ENCODE measurements at regions not wholly inside any gene's neighbourhood (a gene's known extent, or its start where the extent isn't known, plus 50 kb on each side); places are given as distances from the start of the nearest gene placed in this dataset.
"Not testable (repeated sequence)": the region's sequence is repeated elsewhere in the genome, so short reads cannot be mapped to it uniquely, and the experiment has no call there.

DNA sequence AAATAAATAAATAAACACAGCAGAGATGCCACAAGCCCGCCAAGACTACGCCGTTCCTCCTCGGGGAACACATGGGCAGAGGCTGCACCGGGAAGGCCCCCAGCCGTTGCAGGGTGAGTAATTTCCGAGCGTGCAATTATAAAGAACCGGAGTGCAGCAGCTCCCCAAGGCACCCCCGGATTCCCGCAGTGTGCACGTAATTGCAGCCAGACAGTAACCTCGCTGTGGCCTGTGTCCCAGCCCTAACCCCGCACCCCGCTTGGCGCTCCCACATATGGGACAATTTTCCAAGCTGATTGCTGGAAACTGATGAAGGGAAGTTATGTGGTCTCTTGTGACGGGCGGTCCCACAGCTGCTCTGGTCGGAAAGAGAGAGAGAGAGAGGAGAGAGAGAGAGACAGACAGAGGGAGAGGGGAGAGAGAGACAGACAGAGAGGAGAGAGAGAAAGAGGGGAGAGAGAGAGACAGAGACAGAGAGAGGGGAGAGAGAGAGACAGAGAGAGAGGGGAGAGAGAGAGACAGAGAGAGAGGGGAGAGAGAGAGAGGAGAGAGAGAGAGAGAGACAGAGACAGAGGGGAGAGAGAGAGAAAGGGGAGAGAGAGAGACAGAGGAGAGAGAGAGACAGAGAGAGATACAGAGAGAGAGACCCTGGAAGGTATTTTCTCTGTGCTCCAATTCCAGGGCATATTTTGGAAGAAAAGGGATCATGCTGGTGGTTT, 275.4 kb downstream of the SHOX start:
- 56% methylated on average over 16 of the region's 19 CpGs for WGBS (ENCODE audit: insufficient coverage)
- Histone ChIP-seq H3K4me3 (ENCODE audit: low read depth, low read length) (no peak overlapping the region), H3K36me3 (ENCODE audit: control insufficient read depth, insufficient read depth, low read length) (no peaks in the 10 kb centered on the region), H3K27me3 (ENCODE audit: control insufficient read depth, insufficient read depth, low read length) (no peaks in the 10 kb centered on the region), H3K9me3 (ENCODE audit: control insufficient read depth, insufficient read depth, low read length) (no peaks in the 10 kb centered on the region), H3K27ac (ENCODE audit: low read depth, low read length) (no peak overlapping the region), H3K4me1 (ENCODE audit: control insufficient read depth, insufficient read depth, low read length) (peaks cover 3% of the 10 kb centered on the region)
- DNase-seq (ENCODE audit: low read depth in 4 of 6, low spot score in 6 of 6): no peak

DNA sequence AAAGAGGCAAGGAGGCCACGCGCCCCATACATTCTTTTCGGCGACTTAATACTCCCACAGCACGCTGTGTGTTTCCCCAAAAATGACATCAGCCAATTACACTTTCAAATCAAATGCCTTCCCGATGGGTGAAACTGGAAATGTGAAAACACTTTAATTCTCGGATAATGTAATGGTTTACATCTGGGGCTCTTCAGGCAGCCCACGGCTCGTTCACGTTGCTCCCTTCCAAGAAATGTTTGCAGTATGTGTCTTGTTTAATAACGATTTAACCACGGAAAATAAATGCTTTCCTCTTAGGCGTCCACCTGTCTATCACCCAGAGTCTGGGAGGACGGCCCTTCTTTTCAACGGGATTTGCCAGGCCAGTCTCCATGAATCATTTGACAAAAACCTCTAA, 272.5 kb downstream of the SHOX start:
- DNase-seq (ENCODE audit: low read depth in 4 of 6, low spot score in 6 of 6): no peak
- WGBS (ENCODE audit: insufficient coverage): 96% methylated on average over 5 of the region's 15 CpGs
- no peaks in the 10 kb centered on the region for H3K9me3 ChIP-seq (ENCODE audit: control insufficient read depth, insufficient read depth, low read length)
- no peaks in the 10 kb centered on the region for H3K27me3 ChIP-seq (ENCODE audit: control insufficient read depth, insufficient read depth, low read length)
- no peaks in the 10 kb centered on the region for H3K36me3 ChIP-seq (ENCODE audit: control insufficient read depth, insufficient read depth, low read length)
- no peak overlapping the region for H3K4me3 ChIP-seq (ENCODE audit: low read depth, low read length)
- peaks cover 3% of the 10 kb centered on the region for H3K4me1 ChIP-seq (ENCODE audit: control insufficient read depth, insufficient read depth, low read length)
- H3K27ac ChIP-seq (ENCODE audit: low read depth, low read length): no peak overlapping the region

DNA sequence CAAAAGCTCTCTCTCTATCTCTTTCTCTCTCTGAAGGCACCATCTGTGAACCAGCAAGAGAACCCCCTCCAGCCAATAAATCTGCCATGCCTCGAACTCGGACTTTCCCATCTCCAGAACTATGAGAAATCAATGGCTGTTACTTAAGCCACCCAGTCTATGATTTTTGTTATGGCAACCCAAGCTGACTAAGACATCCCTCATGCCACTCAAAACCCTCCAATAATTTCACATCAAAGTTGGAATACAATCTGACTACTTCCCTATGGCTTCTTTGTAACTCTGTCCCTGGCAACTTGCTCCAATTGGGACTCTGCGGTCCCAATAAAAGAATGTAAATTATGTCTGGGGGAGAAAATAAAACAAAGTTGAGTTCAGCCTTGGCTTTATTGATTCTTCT, 265.7 kb downstream of the SHOX start:
- DNase-seq (ENCODE audit: low read depth in 4 of 6, low spot score in 6 of 6): no peak
- 75% methylated on average over 2 of the region's 3 CpGs for WGBS (ENCODE audit: insufficient coverage)
- H3K27me3 ChIP-seq (ENCODE audit: control insufficient read depth, insufficient read depth, low read length): no peaks in the 10 kb centered on the region
- H3K36me3 ChIP-seq (ENCODE audit: control insufficient read depth, insufficient read depth, low read length): no peaks in the 10 kb centered on the region
- peaks cover 2% of the 10 kb centered on the region for H3K9me3 ChIP-seq (ENCODE audit: control insufficient read depth, insufficient read depth, low read length)
- H3K27ac ChIP-seq (ENCODE audit: low read depth, low read length): no peak overlapping the region
- no peak overlapping the region for H3K4me3 ChIP-seq (ENCODE audit: low read depth, low read length)
- no peaks in the 10 kb centered on the region for H3K4me1 ChIP-seq (ENCODE audit: control insufficient read depth, insufficient read depth, low read length)

DNA sequence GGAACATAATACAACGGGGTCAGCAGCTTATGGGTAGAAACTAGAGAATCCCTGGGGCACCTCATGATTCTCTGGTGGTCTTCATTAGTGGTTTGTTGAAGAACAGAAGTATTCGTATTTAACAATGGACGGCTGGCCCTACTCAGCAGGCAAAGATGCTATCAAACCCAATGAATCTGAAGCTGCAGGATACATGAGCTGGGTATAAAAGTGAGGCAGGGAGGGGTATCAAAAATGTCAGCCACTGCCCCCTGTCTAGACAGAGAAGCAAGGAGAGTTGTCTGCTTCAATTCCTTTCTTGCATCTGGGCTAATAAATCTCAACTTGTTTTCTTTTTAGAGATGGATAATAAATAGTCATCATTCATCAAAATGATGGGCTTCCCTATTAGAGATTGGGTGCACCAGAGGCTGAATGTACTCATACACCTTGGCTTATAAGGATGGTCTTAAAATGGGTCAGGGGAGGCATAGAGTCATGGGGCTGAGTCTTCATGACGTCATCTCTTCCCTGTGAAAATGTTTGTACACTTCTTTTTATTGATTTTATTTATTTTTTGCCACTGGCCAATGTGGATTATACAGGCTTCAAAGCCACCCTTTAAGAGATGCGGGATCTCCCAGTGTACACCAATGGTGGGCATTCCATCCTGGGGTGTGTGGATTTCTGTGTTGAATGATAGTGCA, 259.5 kb downstream of the SHOX start:
- Histone ChIP-seq H3K27me3 (ENCODE audit: control insufficient read depth, insufficient read depth, low read length) (no peaks in the 10 kb centered on the region), H3K4me1 (ENCODE audit: control insufficient read depth, insufficient read depth, low read length) (no peaks in the 10 kb centered on the region), H3K4me3 (ENCODE audit: low read depth, low read length) (no peak overlapping the region), H3K27ac (ENCODE audit: low read depth, low read length) (no peak overlapping the region), H3K9me3 (ENCODE audit: control insufficient read depth, insufficient read depth, low read length) (no peaks in the 10 kb centered on the region), H3K36me3 (ENCODE audit: control insufficient read depth, insufficient read depth, low read length) (no peaks in the 10 kb centered on the region)
- 92% methylated on average over 3 of the region's 5 CpGs for WGBS (ENCODE audit: insufficient coverage)
- no peak for DNase-seq (ENCODE audit: low read depth in 4 of 6, low spot score in 6 of 6)

GRCh38 chrX:887724-888123, 257.1 kb downstream of the SHOX start:
- not testable (repeated sequence) for H3K27me3 ChIP-seq (ENCODE audit: control insufficient read depth, insufficient read depth, low read length); H3K4me1 ChIP-seq (ENCODE audit: control insufficient read depth, insufficient read depth, low read length); H3K27ac ChIP-seq (ENCODE audit: low read depth, low read length); H3K4me3 ChIP-seq (ENCODE audit: low read depth, low read length); H3K36me3 ChIP-seq (ENCODE audit: control insufficient read depth, insufficient read depth, low read length); DNase-seq (ENCODE audit: low read depth in 4 of 6, low spot score in 6 of 6); H3K9me3 ChIP-seq (ENCODE audit: control insufficient read depth, insufficient read depth, low read length)
- WGBS (ENCODE audit: insufficient coverage): 91% methylated on average over 3 of the region's 13 CpGs

DNA sequence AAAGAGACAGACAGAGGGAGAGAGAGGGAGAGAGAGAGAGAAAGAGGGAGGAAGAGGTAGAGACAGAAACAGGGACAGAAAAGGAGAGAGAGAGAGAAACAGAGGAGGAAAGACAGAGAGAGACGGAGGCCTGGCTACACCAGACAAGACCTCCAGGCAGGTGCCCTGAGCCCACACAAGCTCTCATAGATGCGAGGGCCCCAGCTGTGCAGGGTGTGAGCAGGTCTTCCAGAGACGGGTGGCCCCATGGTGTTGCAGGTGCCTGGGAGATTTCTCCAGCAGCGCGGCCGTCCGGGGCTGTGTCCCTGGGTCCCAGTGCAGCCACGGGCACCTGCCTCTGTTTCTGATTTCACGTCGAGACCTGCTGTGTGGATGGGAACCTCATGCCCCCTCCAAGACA, 253.0 kb downstream of the SHOX start:
- WGBS (ENCODE audit: insufficient coverage): 69% methylated on average over 8 of the region's 10 CpGs
- H3K4me3 ChIP-seq (ENCODE audit: low read depth, low read length): no peak overlapping the region
- H3K27me3 ChIP-seq (ENCODE audit: control insufficient read depth, insufficient read depth, low read length): no peaks in the 10 kb centered on the region
- no peaks in the 10 kb centered on the region for H3K9me3 ChIP-seq (ENCODE audit: control insufficient read depth, insufficient read depth, low read length)
- H3K36me3 ChIP-seq (ENCODE audit: control insufficient read depth, insufficient read depth, low read length): no peaks in the 10 kb centered on the region
- no peaks in the 10 kb centered on the region for H3K4me1 ChIP-seq (ENCODE audit: control insufficient read depth, insufficient read depth, low read length)
- DNase-seq (ENCODE audit: low read depth in 4 of 6, low spot score in 6 of 6): no peak
- no peak overlapping the region for H3K27ac ChIP-seq (ENCODE audit: low read depth, low read length)

- H3K4me3 ChIP-seq (ENCODE audit: low read depth, low read length); H3K36me3 ChIP-seq (ENCODE audit: control insufficient read depth, insufficient read depth, low read length); H3K27ac ChIP-seq (ENCODE audit: low read depth, low read length); DNase-seq (ENCODE audit: low read depth in 4 of 6, low spot score in 6 of 6); H3K9me3 ChIP-seq (ENCODE audit: control insufficient read depth, insufficient read depth, low read length); H3K27me3 ChIP-seq (ENCODE audit: control insufficient read depth, insufficient read depth, low read length); H3K4me1 ChIP-seq (ENCODE audit: control insufficient read depth, insufficient read depth, low read length): not testable (repeated sequence)
- WGBS (ENCODE audit: insufficient coverage): no CpG with 5 or more reads among the region's 11 CpGs
Observed at GRCh38 chrX:879756-880698, 249.4 kb downstream of the SHOX start.

GRCh38 chrX:874061-874460, 243.5 kb downstream of the SHOX start:
- H3K4me3 ChIP-seq (ENCODE audit: low read depth, low read length): no peak overlapping the region

GRCh38 chrX:873016-873415, 242.4 kb downstream of the SHOX start:
- no peaks in the 10 kb centered on the region for H3K36me3 ChIP-seq (ENCODE audit: control insufficient read depth, insufficient read depth, low read length)
- H3K27me3 ChIP-seq (ENCODE audit: control insufficient read depth, insufficient read depth, low read length): no peaks in the 10 kb centered on the region
- no peaks in the 10 kb centered on the region for H3K9me3 ChIP-seq (ENCODE audit: control insufficient read depth, insufficient read depth, low read length)
- H3K4me1 ChIP-seq (ENCODE audit: control insufficient read depth, insufficient read depth, low read length): no peaks in the 10 kb centered on the region
- DNase-seq (ENCODE audit: low read depth in 4 of 6, low spot score in 6 of 6): no peak
- H3K4me3 ChIP-seq (ENCODE audit: low read depth, low read length): no peak overlapping the region
- no CpG with 5 or more reads among the region's 7 CpGs for WGBS (ENCODE audit: insufficient coverage)
- H3K27ac ChIP-seq (ENCODE audit: low read depth, low read length): no peak overlapping the region

More at GRCh38 chrX:874061-874460, 243.5 kb downstream of the SHOX start:
- no peaks in the 10 kb centered on the region for H3K9me3 ChIP-seq (ENCODE audit: control insufficient read depth, insufficient read depth, low read length)
- DNase-seq (ENCODE audit: low read depth in 4 of 6, low spot score in 6 of 6): no peak
- WGBS (ENCODE audit: insufficient coverage): no CpG with 5 or more reads among the region's 15 CpGs
- no peak overlapping the region for H3K27ac ChIP-seq (ENCODE audit: low read depth, low read length)
- H3K27me3 ChIP-seq (ENCODE audit: control insufficient read depth, insufficient read depth, low read length): no peaks in the 10 kb centered on the region
- no peaks in the 10 kb centered on the region for H3K4me1 ChIP-seq (ENCODE audit: control insufficient read depth, insufficient read depth, low read length)
- no peaks in the 10 kb centered on the region for H3K36me3 ChIP-seq (ENCODE audit: control insufficient read depth, insufficient read depth, low read length)
